Activated CD4-positive, alpha-beta T cell treated with anti-CD3 and anti-CD28 coated beads, Interleukin-2, amount 50 U/mL, for 16 hours (primary cell): ENCODE measurements at regions not wholly inside any gene's neighbourhood (a gene's known extent, or its start where the extent isn't known, plus 50 kb on each side); places are given as distances from the start of the nearest gene placed in this dataset.
"Not testable (repeated sequence)": the region's sequence is repeated elsewhere in the genome, so short reads cannot be mapped to it uniquely, and the experiment has no call there.

Experiments used
- DNase-seq: peaks from one replicate; pipeline ENCODE4 v3.0.0-alpha.2; 2020

DNA sequence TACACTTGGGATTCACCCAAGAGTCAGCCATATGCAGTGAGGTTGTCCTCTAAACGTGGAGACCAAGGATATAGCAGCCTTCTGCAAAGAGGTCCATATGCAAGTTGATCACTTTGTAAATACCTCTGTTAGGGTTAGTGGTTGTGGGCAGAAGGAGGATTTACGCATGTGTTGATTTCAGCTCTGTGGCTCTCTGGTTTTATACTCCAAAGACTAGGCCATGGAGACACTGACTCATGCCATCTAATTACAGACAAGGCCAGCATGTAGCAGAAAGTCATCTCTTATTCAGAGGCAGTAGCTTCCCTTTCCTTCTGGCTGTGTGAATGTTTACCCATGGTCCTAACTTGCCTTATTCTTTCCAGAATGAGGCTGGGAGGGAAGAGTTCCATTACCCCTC lies 140.9 kb upstream of the GOLGA6L4 start:
- DNase-seq: not testable (repeated sequence)

DNA sequence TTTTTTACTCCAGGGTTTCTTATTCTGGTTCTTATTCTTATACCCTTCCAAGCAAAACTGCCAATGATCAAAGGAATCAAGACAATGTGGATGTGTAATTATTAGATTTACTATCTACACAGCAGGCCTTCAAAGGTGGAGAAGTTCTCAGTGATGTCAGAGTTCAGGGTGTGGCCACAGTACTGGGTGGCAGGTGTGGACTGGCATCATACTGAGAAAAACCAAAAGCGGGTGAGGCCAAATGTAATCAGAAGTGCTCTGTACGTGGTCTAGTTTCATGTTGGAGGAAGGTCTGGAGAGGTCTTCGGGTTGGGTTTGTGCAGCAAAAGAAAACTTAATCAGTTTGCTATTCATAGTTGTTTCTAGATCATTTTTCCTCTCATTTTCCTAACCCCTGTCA lies 138.5 kb upstream of the GOLGA6L4 start:
- DNase-seq: not testable (repeated sequence)

DNA sequence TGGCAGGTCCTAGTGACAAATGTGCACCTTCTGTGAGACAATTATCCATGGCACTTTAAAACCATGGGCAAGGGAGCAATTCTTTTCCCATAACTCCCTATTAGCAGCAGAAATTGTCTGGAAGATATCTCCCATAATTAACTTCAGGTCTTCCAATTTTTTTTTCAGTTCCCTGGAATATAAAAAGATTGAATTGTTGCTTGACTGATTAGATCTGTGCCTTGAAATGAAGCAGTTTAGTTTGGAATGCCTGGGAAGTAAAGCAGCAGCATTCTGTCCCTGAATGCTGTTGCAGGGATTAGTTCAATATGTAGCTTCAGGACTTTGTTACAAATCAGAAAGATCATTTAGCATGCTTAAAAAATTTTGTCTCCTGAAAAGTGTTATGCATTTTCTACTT lies 137.0 kb upstream of the GOLGA6L4 start:
- no peak for DNase-seq

DNA sequence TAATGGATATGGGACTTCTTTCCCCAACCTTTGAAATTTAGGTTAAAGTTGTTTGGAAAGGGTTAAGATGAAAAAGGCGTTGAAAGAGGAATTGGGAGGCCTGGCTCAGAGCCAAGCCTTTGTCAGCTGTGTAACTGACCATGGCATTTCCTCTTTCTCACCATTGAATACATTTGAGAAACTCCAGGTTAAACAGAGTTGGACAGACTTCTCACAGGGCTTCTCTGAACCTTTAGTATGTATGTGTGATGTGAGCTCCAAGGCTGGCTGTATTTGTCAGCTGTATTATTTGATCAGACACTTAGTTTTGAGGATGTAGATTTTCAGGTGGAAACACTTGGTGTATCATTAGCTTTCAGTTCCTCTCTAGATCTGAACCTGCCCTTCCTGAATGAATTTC lies 136.4 kb upstream of the GOLGA6L4 start:
- DNase-seq: no peak

DNA sequence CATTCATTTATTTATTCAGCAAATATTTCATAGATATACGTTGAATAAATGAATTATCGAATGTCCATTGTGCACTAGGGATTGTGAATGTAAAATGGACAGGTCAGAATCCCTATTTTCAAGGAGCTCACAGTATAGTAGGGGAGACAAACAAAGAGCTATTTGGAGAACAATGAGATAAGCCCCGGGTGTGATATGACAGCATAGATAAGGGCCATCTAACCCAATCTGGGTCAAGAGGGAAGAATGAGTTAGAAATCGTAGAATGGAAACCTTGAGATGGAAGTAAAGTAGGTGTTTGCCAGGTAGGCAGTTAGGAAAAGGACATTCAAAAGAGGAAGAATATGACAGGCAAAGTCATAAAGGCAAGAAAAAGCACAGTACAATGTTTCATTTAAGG lies 132.2 kb upstream of the GOLGA6L4 start:
- DNase-seq: no peak

DNA sequence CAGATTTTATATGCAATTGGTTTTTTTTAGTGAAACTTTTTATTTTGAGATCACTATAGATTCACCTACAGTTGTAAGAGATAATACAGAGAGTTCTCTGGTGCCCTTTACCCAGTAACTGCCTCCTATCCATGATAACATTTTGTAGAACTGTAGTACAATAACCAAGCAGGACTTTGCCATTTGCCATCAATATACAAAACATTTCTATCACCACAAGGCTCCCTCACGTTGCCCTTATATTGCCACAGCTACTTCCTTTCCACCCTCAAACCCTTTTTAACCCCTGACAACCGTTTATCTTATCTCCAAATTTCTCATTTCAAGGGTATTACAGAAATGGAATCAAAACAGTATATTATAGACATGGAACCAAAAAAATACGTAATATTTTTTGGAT lies 130.7 kb upstream of the GOLGA6L4 start:
- no peak for DNase-seq

DNA sequence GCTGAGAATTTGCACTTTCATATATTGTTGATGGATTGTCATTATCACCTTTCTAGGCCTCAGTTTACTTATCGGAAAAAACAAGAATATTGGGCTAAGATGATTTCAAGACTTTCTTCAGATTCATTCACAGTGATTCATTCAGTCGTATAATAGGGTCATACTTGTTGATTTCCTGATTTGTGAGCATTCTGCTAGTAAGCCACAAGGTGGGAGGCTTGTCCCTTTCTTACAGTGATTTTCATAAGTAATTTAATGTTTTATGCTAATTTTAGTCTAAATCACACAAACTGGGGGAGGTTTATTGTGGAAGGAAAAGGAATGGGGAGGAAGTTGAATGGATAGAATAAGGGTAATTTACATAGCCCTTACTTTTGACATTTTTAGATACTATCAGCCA lies 126.8 kb upstream of the GOLGA6L4 start:
- DNase-seq: no peak

DNA sequence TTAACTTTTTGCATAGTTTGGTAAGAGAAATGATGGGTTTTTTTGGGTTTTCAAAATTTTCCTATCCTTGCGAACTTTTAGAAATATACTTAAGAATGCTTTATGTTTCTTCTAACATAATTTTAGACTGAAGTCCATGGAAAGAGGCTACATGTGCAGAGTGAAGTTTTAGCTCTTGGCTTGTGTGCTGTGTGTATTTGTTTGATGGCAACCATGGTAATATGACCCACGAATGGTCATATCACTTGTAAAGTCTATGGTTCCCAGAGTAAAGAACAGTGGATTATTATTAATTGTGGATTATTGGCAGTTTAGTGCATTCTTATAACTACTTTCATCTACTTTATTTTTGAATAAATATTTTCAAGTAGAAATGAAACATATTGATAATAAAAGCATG lies 124.0 kb upstream of the GOLGA6L4 start:
- DNase-seq: no peak

DNA sequence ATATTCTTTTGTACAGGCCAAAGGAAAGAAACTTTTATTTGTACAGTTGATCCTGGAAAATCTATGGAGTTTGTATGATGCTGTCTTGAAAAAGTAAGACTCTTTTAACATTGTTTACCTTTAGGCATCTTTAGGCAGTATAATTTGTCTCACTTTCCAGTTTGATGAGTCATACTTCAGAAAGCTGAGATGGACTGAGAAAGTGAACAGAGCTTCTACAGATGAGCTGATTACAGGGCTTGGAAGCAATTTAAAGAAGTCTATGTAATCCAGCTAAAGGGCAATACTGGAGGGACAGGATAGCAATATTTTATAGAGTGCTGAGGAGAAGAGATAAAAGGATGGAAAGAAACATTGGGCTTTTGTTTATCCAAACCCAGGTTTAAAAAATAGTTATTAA lies 123.5 kb upstream of the GOLGA6L4 start:
- no peak for DNase-seq

DNA sequence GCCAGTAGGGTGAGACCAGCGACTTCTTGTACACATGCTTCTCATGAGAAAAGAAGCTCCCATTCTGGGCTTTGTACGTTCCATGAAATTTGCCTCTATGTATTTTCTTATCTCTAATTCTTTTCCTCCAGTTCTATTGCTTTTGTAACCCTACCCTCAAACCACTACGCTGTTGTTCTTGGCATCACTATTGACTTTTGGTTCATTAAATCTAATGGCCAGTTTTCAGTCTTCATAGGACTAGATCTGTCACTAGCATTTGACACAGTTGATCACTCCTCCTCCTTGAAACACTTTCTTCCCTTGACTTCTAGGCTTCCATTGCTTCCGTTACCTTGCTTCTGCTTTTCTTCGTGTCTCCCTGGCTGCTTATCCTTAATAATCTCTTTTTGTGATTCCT lies 121.7 kb upstream of the GOLGA6L4 start:
- no peak for DNase-seq

DNA sequence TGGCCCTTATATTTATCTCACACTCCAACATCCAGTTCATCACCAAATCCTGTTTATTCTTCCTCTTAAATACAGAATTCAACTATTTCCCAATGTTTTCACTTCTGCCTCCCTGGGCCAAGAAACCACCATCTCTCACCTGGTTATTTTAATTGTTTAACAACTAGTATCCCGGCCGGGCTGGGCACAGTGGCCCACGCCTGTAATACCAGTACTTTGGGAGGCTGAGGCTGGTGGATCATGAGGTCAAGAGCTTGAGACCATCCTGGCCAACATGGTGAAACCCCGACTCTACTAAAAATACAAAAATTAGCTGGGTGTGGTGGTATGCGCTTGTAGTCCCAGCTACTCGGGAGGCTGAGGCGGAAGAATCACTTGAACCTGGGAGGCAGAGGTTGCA lies 120.9 kb upstream of the GOLGA6L4 start:
- DNase-seq: not testable (repeated sequence)

DNA sequence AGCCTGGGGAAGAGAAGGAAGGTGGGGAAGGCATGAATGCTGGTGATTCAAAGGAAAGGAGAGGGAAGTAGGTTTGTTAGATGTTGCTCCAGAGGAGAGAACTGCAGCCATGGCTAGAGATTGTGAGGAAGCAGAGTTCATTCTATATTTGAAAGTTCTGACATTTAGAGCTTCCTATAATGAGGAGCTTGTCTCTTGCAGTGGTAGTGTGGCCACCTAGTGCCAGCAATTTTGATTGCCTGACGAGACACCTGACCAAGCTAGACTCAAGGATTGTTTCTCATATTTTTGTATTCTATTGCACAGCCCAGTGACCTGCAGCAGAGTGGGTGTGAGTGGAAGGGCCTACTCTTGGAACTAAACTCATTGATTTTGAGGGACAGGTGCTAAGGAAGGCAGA lies 116.2 kb upstream of the GOLGA6L4 start:
- DNase-seq: not testable (repeated sequence)

DNA sequence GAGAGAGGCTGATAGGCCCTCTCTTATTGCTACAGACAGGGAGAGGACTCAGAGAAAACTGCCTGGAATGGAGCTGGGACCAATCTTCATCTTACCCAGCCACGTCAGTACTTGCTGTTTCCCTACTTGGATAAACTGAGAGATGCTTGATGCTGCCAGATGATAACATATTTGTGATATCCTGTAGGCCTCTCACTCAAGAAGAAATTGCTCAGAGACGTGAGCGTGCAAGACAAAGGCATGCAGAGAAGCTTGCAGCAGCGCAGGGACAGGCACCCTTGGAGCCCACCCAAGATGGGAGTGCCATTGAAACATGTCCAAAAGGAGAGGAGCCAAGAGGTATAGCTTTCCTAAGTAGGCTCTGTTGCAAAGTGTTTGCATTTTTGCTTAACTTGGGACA lies 114.7 kb upstream of the GOLGA6L4 start:
- DNase-seq: not testable (repeated sequence)

DNA sequence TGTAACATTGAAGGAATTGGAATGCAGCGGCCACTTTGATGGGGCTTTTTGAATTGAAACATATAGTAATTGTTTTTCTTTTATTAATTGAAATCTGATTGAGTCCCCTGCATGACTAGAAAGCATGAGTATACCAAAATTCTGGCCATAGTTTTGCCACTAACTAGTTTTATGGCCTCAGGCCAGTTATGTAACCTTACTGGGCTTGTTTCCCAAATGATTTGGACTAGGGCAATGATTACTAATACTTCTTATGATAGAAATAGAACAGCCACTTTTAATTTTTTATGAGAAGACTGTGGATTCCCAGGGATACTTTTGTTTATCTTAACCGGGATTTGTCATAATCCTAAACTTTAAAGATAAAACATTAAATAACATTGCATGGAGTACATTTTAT lies 106.9 kb upstream of the GOLGA6L4 start:
- not testable (repeated sequence) for DNase-seq

DNA sequence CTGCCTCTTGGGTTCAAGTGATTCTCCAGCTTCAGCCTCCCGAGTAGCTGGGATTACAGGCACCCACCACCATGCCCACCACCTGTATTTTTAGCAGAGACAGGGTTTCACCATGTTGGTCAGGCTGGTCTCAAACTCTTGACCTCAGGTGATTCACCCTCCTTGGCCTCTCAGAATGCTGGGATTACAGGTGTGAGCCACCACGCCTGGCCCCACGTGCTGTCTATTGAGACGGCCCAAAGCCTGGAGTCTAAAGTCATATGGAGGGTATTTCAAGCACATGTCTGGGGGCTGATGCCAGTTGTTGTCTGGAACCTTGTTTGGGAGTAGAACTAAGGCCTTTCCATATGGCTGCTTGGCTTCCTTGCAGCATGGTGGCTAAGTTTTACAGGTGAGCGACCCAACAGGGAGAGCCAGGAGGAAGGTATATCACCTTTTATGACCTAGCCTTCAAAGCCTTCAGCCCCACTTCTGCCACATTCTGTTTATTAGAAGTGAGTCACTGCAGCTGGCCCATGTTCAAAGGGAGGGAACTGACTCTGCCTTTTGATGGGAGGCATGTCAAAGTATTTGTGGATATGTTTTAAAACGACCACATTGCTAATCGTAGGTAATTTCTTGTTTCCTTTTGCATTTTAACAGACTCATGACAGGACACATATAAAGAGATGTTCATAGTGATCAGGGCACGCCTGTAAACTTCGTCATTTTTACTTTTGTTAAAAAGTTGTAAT lies 105.3 kb upstream of the GOLGA6L4 start:
- not testable (repeated sequence) for DNase-seq

DNA sequence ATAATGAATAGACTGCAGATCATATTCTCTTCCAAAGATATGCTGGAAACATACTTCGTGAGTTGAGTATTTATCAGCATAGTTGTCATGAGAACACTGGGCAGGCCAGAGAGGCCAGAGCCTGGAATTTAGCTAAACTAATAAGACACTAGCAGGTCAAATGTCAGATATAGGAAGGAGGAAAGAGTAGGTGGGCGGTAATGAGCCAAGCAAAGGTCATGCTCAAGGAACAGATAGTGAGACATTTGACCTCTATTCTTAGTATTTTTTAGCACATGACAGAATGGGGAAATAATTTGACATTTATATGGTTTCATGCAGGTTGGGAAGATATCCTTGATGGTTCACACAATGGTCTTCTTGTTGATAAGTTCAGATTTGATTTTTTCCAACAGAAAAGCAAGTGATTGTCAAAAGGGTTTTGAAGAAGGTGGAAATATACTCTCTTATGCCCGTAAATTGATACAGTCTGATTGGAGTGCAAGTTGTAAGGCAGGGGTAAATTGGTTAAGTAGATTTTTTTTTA lies 99.6 kb upstream of the GOLGA6L4 start:
- not testable (repeated sequence) for DNase-seq

DNA sequence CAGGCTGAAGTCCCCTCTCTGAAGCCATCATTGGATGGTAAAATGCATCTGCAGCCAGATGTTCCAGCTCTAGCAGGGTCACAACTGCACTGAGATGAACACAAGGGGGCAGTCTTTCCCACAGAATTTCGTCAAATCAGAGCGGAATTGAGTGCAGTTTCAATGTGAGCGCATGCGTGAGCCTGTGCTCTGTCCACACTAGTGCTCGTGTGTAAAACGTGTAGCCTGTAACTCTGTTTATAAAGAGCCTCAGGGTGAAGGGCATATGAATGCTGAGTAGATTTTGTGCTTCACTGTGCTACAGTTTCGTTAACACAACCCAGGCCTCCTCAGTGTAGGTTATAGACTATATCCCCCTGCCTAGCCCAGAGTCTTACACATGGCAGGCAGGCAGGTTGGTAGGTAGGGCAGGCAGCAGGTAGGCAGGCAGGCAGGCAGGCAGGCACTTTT lies 92.7 kb upstream of the GOLGA6L4 start:
- DNase-seq: peak; percentile 87

DNA sequence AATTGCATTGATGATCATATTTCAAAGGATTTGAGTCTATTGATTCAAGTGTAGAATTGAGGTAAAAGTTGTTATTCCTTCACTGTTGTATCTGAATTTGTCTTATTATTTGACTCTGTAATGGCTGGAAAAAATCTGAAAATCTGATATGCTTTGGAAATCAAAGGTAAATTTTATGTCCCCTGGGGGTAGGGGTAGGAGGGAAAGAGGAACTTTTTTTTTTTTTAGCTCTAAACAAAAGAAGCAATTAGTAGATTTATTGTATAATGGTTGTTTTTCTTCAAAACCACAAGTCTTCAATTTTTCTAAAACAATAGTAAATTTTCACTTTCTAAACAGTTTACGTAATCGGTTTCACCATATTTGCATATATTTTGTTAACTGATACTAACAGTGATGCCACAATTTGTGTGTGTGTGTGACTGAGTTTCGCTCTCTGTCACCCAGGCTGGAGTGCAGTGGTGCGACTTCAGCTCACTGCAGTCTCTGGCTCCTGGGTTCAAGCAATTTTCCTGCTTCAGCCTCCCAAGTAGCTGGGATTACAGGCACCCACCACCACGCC lies 91.7 kb upstream of the GOLGA6L4 start:
- DNase-seq: no peak

DNA sequence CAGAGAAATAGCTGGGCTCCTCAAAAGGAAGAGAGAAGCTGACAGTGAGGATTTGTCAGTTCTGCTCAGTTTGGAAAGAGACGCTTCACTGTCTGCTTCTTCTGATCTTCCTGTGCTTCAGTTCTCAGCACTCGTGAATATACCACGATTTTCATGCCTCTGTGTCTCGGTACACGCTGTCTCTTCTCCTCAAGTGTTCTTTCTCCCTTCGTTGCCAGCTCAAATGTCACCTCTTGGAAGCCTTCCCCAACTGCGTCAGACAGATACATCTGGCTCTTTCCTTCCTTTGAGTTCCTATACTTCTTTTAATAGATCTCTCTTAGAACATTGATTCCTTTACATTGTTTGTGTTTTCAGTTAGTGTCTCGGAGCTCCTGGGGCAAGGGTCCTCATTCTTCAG lies 90.6 kb upstream of the GOLGA6L4 start:
- DNase-seq: not testable (repeated sequence)

DNA sequence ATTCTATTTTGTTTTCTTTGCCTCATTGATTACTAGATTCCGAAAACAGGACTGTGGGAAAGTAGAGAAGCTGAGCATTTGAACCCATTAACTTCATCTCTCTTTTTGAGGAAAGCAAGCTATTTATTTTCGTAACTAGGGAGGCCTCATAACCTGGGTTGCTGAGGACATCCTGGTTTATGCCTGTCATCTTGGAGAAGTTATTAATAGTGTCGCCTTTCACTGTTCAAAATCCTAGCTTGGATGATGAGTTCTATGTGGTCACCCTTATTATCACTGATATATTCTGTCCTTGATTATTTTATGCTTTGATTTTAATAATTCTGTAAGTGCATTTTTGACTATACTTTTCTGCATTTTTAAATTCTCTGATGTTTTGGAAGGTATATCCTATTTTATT lies 89.3 kb upstream of the GOLGA6L4 start:
- not testable (repeated sequence) for DNase-seq

DNA sequence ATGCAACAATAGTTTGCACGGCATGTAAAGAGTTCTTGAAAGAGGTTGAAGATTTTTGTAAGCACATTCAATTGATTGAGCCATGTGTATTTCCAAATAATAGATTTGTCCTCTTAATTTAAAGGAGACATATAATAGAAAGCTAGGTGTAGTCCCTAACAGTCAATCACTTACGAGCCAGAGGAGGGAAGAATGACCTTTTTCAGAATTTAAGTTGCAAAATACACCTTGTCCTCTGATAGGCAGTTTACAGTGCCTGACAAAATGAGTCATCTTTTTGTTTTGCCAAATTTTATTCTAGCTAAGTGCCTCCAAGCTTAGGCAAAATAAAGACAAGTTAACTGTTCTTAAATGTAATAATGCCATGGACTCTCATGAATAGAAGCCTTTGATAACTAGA lies 88.3 kb upstream of the GOLGA6L4 start:
- DNase-seq: not testable (repeated sequence)

DNA sequence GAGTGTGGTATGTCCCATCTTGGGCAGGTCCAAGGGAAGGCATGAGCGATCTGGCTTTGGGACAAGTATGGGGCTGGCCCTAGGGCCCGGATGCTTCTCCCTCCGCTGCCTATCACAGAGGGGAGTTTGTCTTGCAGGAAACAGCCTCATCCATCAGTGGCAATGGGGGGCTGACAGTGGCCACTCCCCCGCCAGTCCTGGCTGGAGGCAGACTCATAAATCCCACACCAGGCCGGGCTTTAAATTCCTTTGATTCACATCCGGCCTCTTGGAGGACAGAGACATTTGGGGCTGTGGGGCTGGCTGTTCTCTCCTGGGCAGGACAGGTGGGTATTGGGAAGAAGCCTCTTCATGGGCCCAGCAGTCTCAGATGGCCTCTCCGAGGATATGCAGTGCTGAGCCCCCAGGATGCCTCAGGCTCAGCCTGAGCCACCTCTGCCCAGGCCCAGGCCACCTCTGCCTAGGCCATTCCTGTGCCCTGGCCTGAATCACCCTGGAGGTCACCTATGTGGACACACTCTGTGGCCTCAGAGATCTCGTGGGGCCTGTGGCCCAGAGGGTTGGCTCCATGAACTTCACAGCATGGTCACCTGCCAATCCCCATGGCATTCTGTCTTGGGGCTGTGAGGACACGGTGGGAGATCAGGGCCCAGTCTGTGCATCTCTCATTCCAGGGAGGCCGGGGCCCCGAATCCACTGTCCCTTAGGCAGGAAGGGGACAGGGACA lies 84.2 kb upstream of the GOLGA6L4 start:
- DNase-seq: no peak

DNA sequence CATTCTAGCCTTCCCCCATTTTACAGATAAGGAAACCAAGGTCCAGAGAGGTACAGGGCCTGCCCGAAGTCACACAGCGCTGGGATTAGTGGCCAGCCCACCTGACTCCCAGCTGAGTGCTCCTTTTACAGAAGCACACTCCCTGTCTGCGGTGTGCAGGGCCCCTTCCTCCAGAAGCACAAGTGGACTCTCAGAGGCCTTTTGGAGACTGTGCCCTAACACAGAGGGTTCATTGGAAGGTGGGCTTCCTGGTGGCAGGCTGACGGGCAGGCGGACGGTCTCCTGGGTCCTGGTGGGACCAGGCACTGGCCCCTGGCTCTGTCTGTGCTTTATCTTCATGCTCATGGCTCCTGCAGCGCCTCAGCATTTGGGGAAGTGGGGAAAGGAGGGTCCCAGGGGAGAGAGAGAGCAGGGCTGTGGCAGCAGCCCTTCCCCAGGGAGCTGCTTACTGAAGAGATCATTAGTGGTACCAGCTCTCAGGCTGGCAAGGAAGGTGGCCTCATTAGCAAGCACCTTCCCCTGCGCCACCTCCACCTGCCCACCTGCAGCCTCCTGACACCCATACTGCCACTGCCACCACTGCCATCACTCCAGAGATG lies 83.1 kb upstream of the GOLGA6L4 start:
- DNase-seq: not testable (repeated sequence)
